DND-41 (cell line): ENCODE measurements at regions not wholly inside any gene's neighbourhood (a gene's known extent, or its start where the extent isn't known, plus 50 kb on each side); places are given as distances from the start of the nearest gene placed in this dataset.

Experiments used
- ATAC-seq: fragments of 200-7000 bp; cut with Tn5 transposase; 3 replicates; pipeline ENCODE4 v1.9.1; 2021; ENCODE audit warnings: low read depth; ENCODE audit not compliant: insufficient read depth
- DNase-seq: peaks from one replicate; pipeline ENCODE4 v3.0.0-alpha.2; 2020
- H2AFZ ChIP-seq: 2 replicates; pipeline ENCODE4 v1.6.0; 2012; ENCODE audit warnings: low read depth, low read length
- H3K27ac ChIP-seq: 2 replicates; pipeline ENCODE4 v1.5.1; 2012; ENCODE audit warnings: low read length, inconsistent platforms
- H3K27me3 ChIP-seq: fragments of 200-600 bp; sonication (generic); 2 replicates; pipeline ENCODE4 v1.6.0; 2012; ENCODE audit warnings: low read length, mild to moderate bottlenecking, inconsistent platforms; ENCODE audit not compliant: insufficient read depth, poor library complexity
- H3K36me3 ChIP-seq: 2 replicates; pipeline ENCODE4 v1.5.1; 2012; ENCODE audit warnings: low read length, inconsistent platforms; ENCODE audit not compliant: insufficient read depth
- H3K4me1 ChIP-seq: 2 replicates; pipeline ENCODE4 v1.5.1; 2012; ENCODE audit warnings: mild to moderate bottlenecking, low read length; ENCODE audit not compliant: insufficient read depth
- H3K4me2 ChIP-seq: 2 replicates; pipeline ENCODE4 v1.6.0; 2012; ENCODE audit warnings: mild to moderate bottlenecking, moderate library complexity, low read length, inconsistent platforms; ENCODE audit not compliant: insufficient read depth
- H3K4me3 ChIP-seq, 2 experiments: fragments of 200-600 bp in 1 of 2; shearing (Covaris generic) in 1 of 2; 2 replicates each; pipeline ENCODE4 v1.5.1; 2012 to 2016; ENCODE audit warnings: inconsistent platforms in 2 of 2, low read length in 2 of 2, mild to moderate bottlenecking in 2 of 2, low read depth in 1 of 2, moderate library complexity in 1 of 2
- H3K79me2 ChIP-seq: 2 replicates; pipeline ENCODE4 v1.6.0; 2012; ENCODE audit warnings: low read length, inconsistent platforms; ENCODE audit not compliant: insufficient read depth
- H3K9ac ChIP-seq: 2 replicates; pipeline ENCODE4 v1.6.0; 2012; ENCODE audit warnings: low read depth, mild to moderate bottlenecking, inconsistent platforms, low read length, moderate library complexity
- H3K9me3 ChIP-seq: 2 replicates; pipeline ENCODE4 v1.5.1; 2012; ENCODE audit warnings: low read length, moderate library complexity, mild to moderate bottlenecking, inconsistent platforms; ENCODE audit not compliant: insufficient read depth, severe bottlenecking
- H4K20me1 ChIP-seq: 2 replicates; pipeline ENCODE4 v1.6.0; 2012; ENCODE audit warnings: low read length; ENCODE audit not compliant: insufficient read depth
- EZH2 ChIP-seq: IDR thresholded peaks from 3 replicates; pipeline ENCODE4 v1.6.1; 2012; ENCODE audit warnings: borderline replicate concordance, low read depth, mild to moderate bottlenecking, moderate library complexity, low read length, inconsistent platforms; ENCODE audit not compliant: severe bottlenecking
- TF ChIP-seq, protein P1 (sequence below): IDR thresholded peaks from 2 replicates; pipeline ENCODE4 v1.5.1; 2012; ENCODE audit warnings: borderline replicate concordance, low read length, moderate library complexity, mild to moderate bottlenecking; ENCODE audit not compliant: poor library complexity, severe bottlenecking; ENCODE audit errors: extremely low read depth

DNA sequence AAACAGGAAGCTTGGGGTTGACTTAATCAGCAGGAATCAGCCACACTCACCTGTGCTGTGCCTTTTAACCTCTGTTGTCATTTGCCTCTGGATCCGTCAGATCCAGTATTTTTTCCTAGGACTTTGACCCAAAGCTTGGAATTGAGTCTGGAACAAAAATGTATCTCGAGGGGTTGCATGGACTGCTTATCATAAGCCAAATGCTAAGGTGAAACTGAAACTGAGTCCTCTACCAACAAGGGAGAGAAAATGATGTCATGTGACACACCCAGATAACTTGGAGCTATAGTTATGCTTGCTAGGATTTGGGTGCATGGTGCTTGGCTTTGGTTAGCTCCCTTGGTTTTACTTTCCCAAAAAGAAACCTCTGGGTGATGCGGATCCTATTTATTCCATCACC, 2158.6 kb upstream of the PIK3C3 start:
- DNase-seq (no peak), ATAC-seq (no peak)
- no peak overlapping the region for H3K27ac ChIP-seq
- no peaks in the 10 kb centered on the region for H3K79me2 ChIP-seq
- H3K4me3 ChIP-seq = no peak overlapping the region
- no peaks in the 10 kb centered on the region for H3K36me3 ChIP-seq
- TF ChIP-seq EZH2 = no peak
- TF ChIP-seq, protein P1, sequence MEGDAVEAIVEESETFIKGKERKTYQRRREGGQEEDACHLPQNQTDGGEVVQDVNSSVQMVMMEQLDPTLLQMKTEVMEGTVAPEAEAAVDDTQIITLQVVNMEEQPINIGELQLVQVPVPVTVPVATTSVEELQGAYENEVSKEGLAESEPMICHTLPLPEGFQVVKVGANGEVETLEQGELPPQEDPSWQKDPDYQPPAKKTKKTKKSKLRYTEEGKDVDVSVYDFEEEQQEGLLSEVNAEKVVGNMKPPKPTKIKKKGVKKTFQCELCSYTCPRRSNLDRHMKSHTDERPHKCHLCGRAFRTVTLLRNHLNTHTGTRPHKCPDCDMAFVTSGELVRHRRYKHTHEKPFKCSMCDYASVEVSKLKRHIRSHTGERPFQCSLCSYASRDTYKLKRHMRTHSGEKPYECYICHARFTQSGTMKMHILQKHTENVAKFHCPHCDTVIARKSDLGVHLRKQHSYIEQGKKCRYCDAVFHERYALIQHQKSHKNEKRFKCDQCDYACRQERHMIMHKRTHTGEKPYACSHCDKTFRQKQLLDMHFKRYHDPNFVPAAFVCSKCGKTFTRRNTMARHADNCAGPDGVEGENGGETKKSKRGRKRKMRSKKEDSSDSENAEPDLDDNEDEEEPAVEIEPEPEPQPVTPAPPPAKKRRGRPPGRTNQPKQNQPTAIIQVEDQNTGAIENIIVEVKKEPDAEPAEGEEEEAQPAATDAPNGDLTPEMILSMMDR = no peak
- no peaks in the 10 kb centered on the region for H3K4me1 ChIP-seq
- no peak overlapping the region for H3K9ac ChIP-seq
- H2AFZ ChIP-seq = no peak overlapping the region
- H3K27me3 ChIP-seq = no peaks in the 10 kb centered on the region
- H3K4me2 ChIP-seq = no peak overlapping the region
- peaks cover 9% of the 10 kb centered on the region for H3K9me3 ChIP-seq
- H4K20me1 ChIP-seq = no peaks in the 10 kb centered on the region

DNA sequence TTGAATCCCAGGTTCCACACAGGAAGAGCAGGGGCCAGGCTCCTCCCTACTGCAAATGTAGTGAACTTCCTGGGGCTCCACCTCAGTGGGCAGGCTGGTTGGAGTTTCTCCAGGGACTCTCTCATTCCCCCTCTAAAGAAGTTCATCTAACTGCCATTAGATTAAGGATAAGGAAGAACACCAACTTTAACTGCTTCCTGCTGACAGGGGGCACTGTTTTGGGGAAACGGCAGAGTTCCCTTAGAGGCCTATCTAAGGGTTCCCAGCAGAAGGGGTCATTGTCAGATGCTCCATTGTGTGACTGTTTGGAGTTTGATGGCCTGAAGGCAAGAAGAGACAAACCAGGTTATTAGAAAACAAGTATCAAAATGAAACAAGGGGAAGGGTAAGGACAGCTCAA, 2159.7 kb upstream of the PIK3C3 start:
- TF ChIP-seq, protein P1 = no peak
- no peak for TF ChIP-seq EZH2
- H2AFZ ChIP-seq = no peak overlapping the region
- no peaks in the 10 kb centered on the region for H3K36me3 ChIP-seq
- no peaks in the 10 kb centered on the region for H3K79me2 ChIP-seq
- ATAC-seq (no peak), DNase-seq (no peak)
- H3K27me3 ChIP-seq = no peaks in the 10 kb centered on the region
- H3K4me3 ChIP-seq = no peak overlapping the region
- H3K9me3 ChIP-seq = no peaks in the 10 kb centered on the region
- no peak overlapping the region for H3K4me2 ChIP-seq
- no peaks in the 10 kb centered on the region for H3K4me1 ChIP-seq
- no peaks in the 10 kb centered on the region for H4K20me1 ChIP-seq
- no peak overlapping the region for H3K27ac ChIP-seq
- H3K9ac ChIP-seq = no peak overlapping the region

DNA sequence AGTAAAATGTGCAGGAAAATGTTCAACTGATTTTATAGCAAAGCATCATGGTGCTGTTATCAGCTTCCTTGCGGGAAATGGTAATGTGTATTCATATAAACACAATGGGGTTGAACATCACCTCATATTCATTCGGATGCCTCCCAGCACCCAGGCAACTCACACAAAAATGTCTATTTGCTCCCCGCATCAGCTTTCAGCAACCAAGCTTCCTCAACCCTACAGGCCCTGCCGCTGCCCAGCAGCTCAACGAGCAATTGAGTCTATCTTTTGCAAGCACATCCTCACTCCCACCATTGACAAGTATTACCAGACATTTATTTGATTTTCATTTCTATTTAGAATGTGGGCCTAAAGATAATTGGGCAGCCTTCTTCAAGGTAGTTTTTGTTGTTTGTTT, 2161.4 kb upstream of the PIK3C3 start:
- Histone ChIP-seq H3K9me3 (no peaks in the 10 kb centered on the region), H3K27me3 (no peaks in the 10 kb centered on the region), H3K9ac (no peak overlapping the region), H3K4me3 (no peak overlapping the region), H3K27ac (no peak overlapping the region), H3K4me1 (no peaks in the 10 kb centered on the region), H2AFZ (no peak overlapping the region), H3K79me2 (no peaks in the 10 kb centered on the region), H3K4me2 (no peak overlapping the region), H4K20me1 (no peaks in the 10 kb centered on the region), H3K36me3 (no peaks in the 10 kb centered on the region)
- DNase-seq (no peak), ATAC-seq (no peak)
- TF ChIP-seq EZH2 = no peak
- TF ChIP-seq, protein P1 = no peak

DNA sequence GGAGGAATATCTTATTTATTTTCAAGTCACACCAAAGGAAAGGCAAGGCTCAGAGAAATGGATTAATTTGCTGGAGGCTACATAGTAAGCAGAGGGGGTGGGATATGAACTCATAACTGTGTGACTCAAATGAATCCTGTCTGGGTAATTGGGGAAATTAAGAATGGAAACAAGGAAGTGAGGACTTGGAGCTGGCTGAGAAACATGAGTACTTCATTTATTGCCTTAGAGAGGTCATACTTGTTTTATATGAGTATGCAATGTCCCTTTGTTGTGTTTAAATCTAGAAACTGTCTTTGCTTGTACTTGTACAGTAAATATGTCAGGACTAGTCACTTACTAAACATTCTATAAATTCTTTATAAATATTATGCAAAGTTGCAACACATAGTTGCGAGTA, 2166.7 kb upstream of the PIK3C3 start:
- H3K9ac ChIP-seq = no peak overlapping the region
- DNase-seq = no peak
- ATAC-seq = no peak
- no peak overlapping the region for H3K27ac ChIP-seq
- TF ChIP-seq, protein P1 = no peak
- TF ChIP-seq EZH2 = no peak
- no peaks in the 10 kb centered on the region for H4K20me1 ChIP-seq
- no peak overlapping the region for H2AFZ ChIP-seq
- no peaks in the 10 kb centered on the region for H3K36me3 ChIP-seq
- H3K27me3 ChIP-seq = no peaks in the 10 kb centered on the region
- no peak overlapping the region for H3K4me2 ChIP-seq
- no peaks in the 10 kb centered on the region for H3K9me3 ChIP-seq
- H3K4me1 ChIP-seq = no peaks in the 10 kb centered on the region
- H3K4me3 ChIP-seq = no peak overlapping the region
- H3K79me2 ChIP-seq = no peaks in the 10 kb centered on the region
